GM21515 (cell line): ENCODE measurements at regions not wholly inside any gene's neighbourhood (a gene's known extent, or its start where the extent isn't known, plus 50 kb on each side); places are given as distances from the start of the nearest gene placed in this dataset.
A peak's percentile ranks its signal among the peaks of the same experiment; 100 is the strongest.

Source experiments
- ATAC-seq: cut with Tn5 transposase; IDR thresholded peaks from one replicate; pipeline ENCODE4 v1.9.1; 2021; ENCODE audit not compliant: unreplicated experiment

DNA sequence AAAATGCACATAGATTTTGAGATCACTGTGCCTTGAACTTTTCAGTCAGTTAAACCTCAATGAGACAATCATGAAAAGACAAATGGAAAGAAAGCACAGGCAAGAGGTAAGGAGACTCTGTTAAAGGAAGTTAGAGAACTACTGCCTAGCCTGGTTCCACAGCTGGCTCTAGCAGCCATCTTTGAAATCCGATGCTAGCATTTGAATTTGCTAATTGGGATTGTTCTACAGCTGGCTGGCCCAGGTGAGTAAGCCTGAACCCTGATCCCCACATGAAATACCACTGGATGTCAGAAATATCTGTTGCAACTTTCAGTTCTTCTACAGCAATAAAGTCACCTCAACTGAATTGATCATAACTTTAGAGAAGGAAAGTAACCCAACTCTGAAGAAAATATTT, 315.2 kb upstream of the CHAC2 start:
- ATAC-seq = no peak

DNA sequence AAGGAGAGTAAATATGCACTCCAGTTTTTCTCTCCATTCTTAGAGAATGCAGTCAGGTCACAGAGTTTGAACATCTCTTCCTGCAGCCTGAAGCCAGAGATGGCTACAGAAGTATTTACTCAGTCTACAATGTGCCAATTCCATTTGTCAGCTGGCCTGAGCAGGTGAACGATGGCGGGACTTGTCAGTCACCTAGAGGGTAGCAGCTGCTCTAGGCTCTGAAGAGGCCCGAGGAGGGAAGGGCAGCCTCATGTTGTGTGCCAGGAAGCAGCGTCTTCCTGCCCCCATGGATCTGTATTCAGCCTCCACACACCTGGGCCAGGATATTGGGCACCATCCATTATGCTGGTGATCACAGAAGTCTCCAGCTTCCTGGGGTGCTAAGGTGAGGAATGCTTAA, 316.7 kb upstream of the CHAC2 start:
- no peak for ATAC-seq

DNA sequence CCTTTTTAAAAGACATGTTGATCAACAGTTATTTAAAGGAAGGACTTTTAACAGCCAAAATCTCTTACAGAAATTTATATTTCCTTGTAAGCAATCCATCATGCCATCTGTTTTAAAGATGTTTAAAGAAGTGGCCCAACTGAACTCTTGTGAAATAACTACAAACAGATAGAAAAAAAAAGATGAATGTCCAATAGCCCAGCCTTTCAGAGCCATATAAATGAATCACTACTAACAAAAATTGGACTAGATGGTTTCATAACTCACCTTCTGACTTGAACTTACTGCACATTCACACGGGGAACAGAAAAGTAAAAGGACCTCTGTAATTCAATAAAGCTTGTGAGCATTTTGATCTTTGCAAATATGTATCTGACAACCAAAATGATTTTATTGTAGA, 319.0 kb upstream of the CHAC2 start:
- no peak for ATAC-seq

DNA sequence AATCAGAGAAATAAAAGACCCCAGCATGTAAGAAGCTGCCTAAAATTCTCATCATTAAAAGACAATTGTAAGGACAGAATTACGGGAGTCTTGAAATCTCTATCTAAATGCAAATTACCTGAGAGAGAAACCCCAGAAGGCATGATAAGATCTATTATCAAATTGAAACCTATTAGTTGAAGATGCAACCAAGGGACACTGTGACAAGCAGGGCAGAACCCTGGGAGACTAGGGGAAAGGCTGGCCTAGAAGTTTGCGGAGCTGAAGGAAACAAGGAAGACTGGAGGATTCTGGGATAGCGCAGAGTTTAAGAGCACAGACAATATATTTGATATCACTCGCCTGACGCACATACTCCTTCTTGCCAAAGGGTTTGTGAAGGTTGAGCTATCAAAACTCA, 319.5 kb upstream of the CHAC2 start:
- ATAC-seq = no peak

GRCh38 chr2:53445383-53446070, 322.1 kb upstream of the CHAC2 start:
- no peak for ATAC-seq

DNA sequence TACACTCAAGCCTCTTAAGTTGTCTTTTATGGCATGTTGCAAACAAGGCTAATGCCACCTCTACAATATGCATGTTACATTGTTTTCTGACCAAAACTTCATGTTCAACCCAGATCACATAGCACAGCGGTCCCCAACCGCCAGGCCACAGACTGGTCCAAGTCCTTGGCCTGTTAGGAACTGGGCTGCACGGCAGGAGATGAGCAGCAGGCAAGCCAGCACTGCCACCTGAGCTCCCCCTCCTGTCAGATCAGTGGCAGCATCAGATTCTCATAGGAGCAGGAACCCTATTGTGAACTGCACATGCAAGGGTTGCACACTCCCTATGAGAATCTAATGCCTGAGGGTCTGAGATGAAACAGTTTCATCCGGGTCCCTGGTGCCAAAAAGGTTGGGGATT, 324.8 kb upstream of the CHAC2 start:
- no peak for ATAC-seq

DNA sequence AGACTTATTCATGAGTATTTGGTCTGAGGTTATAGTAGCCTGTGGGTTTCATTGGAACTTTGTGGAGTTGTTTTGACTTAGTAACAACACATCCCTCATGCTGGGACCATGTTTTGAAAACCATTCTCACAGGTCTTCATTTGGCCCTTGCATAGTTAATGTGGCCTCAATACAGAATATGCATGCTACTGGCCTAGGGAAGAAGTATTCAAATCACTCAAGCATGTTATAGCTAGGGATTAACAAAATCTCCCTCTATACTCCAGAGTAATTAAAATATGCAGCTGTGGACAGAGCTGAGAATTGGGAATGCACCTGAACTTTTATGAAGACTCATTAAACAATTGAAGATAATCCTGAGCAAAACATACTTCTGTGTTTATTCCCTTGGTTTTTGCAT, 325.5 kb upstream of the CHAC2 start:
- ATAC-seq = no peak

DNA sequence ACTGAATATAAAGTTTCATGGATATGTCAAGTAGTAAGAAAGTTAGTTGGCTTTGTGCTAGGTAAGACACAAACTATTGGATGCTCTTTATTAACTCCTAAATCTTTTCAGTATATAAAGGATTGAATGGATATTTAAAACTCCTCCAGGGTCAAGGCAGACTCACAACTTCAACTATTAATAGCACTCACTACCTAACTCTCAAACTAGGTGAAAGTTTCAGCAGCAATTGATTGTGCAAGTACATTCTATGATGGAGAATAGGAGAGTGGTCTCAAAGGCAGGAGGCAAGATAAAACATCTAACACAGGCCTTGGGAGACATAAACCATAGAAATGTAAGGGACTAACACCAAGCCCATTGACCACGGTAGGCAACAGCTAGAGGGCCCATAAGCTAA, 328.9 kb upstream of the CHAC2 start:
- ATAC-seq = no peak

GRCh38 chr2:53438100-53438499, 329.5 kb upstream of the CHAC2 start:
- no peak for ATAC-seq

- no peak for ATAC-seq
Observed at GRCh38 chr2:53437371-53437770, 330.2 kb upstream of the CHAC2 start.

DNA sequence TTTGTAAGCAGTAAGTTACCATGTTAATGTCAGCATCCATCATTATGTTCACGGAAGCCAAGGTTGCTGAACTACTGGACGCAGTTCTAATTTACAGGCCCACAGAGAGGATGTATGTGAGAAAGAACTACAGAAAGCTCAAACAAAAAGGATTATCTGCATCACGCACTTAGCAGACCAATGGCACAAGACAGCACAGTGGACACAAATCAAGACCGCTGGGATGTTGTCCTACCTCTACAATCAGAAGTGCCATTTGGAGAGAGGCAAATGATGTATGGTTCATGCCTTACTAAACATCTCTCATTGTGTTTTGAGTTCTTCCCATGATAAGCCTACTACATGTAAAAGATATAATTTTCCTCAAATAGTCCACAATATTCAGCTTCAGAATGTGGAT, 330.7 kb upstream of the CHAC2 start:
- no peak for ATAC-seq

DNA sequence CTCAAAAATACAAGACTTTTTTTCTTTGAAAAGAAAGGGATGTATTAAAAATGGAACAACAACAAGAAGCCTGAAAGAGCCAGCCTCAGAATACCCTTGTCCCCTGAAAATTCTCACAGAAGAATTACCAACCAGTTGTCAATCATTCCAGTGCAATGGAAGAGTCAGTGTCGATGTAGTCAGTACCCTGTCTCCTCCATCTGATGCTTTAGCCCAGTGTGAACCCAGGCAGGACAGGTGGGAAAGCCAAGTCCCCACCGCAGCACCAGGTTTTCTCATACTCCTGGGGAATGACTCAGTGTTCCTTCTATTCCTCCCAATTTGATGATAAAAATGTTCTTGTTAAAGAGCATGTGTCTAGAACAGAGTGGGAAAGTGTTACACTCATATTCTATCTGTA, 332.0 kb upstream of the CHAC2 start:
- ATAC-seq = no peak

- no peak for ATAC-seq
Observed at GRCh38 chr2:53434466-53434865, 333.1 kb upstream of the CHAC2 start.

- ATAC-seq = no peak
Observed at GRCh38 chr2:53432936-53433335, 334.7 kb upstream of the CHAC2 start.

DNA sequence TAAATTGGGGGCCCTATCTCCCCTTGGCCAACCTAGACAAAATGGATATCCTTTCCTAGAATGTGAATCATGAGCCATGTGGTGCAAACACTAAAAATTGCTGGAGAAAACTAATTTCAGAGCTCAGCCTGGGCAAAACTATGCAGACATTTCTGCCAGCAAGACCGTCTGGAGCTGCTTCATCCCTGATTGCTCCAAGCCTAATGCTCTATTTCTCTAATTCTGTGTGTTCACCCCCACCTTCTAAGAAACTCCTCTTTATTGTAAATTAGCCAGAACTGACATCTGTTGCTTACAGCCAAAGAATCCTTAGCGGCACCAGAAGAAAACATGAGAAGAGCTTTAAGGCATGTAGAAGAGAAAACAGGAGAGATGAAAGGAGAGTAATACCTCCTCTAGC, 337.7 kb upstream of the CHAC2 start:
- no peak for ATAC-seq

DNA sequence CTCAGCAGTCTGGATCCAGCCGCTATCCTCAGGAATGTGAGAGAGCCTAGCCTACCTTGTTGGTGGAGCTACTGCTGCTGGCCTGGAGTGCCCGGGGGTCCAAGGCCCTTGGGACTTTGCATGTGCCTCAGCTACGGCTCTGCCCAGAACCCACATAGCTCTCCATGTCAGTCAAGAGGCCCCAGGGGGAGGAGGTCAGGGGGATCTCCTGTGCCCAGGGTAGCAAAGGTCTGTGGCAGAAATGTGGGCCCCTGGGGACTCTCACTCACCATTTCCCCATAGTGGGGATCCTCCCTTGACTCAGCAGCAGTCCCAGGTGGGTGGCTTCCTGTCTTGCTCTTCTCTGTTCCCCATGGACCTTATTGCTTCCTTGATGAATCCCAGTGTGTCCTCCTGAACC, 342.7 kb upstream of the CHAC2 start:
- ATAC-seq = no peak

DNA sequence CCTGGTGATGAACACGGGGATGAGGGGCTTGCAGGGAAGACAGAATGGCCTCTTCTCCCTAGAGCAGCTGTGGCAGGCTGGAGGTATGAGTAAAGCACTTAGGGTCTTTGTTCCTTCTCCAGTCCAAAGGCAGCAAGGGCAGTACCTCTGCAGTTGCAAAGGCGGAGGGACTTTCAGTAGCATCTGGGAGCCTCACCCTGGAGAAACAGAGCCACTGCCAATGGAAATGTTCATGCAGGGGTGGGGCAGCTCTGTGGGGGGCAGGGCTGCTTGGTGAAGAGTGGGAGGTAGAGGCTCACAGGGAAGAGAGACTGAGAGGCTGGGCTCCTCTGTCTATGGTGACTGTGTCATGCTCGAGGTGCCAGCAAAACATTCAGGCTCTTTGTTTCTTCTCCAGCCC, 344.1 kb upstream of the CHAC2 start:
- ATAC-seq = peak; percentile 11

- ATAC-seq = peak; percentile 89
Observed at GRCh38 chr2:53422979-53423378, 344.6 kb upstream of the CHAC2 start.

DNA sequence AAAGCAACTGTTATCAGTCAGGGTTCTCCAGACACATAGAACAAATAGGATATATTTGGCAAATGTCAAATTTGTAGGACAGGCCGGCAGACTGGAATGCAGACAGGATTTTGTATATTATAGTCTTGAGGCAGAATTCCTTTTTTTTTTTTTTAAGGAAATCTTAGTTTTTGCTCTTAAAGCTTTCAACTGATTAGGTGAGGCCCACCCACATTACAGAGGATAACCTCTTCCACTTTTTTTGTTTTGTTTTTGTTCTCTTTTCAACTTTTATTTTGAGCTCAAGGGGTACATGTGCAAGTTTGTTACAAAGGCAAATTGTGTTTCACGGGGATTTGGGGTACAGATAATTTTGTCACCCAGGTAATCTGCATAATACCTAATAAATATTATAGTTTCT, 350.2 kb upstream of the CHAC2 start:
- no peak for ATAC-seq

- ATAC-seq = no peak
Observed at GRCh38 chr2:53407363-53408080, 360.1 kb upstream of the CHAC2 start.

GRCh38 chr2:53403792-53404413, 363.7 kb upstream of the CHAC2 start:
- no peak for ATAC-seq

DNA sequence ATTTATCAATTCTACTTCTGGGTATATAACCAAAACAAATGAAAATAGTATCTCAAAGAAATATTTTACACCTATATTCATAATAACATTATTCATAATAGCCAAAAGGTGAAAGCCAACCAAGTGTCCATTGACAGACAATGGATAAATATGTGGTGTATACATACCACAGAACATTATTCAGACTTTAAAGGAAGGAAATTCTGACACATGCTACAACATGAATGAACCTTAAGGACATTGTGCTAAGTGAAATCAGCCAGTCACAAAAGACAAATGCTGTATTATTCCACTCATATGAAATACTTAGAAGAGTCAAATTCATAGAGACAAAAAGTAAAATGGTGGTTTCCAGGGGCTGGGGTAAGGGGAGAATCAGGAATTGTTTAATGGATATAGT, 370.5 kb upstream of the CHAC2 start:
- no peak for ATAC-seq
